H9 (cell line): ENCODE measurements at regions not wholly inside any gene's neighbourhood (a gene's known extent, or its start where the extent isn't known, plus 50 kb on each side); places are given as distances from the start of the nearest gene placed in this dataset.
"Not testable (repeated sequence)": the region's sequence is repeated elsewhere in the genome, so short reads cannot be mapped to it uniquely, and the experiment has no call there.

Experiments used
- DNase-seq: peaks from one replicate; pipeline ENCODE4 v3.0.0-alpha.2; 2017
- H2AFZ ChIP-seq: one replicate; pipeline ENCODE4 v1.6.1; 2013; ENCODE audit warnings: mild to moderate bottlenecking, low read length, control low read depth, moderate library complexity
- H2AK5ac ChIP-seq: 2 replicates; pipeline ENCODE4 v1.6.1; 2013; ENCODE audit warnings: low read length, control low read depth, mixed read lengths; ENCODE audit not compliant: insufficient read length
- H2BK120ac ChIP-seq: one replicate; pipeline ENCODE4 v1.6.1; 2013; ENCODE audit warnings: low read depth, mild to moderate bottlenecking, low read length, control low read depth, inconsistent platforms; ENCODE audit not compliant: poor library complexity, severe bottlenecking
- H2BK12ac ChIP-seq: 2 replicates; pipeline ENCODE4 v1.6.1; 2013; ENCODE audit warnings: low read length, control low read depth, mixed read lengths, low read depth; ENCODE audit not compliant: insufficient read length
- H2BK15ac ChIP-seq: 2 replicates; pipeline ENCODE4 v1.6.1; 2013; ENCODE audit warnings: low read depth, low read length, control low read depth
- H2BK20ac ChIP-seq: one replicate; pipeline ENCODE4 v1.6.1; 2013; ENCODE audit warnings: low read depth, mild to moderate bottlenecking, low read length, control low read depth, inconsistent platforms; ENCODE audit not compliant: poor library complexity, severe bottlenecking
- H2BK5ac ChIP-seq: 2 replicates; pipeline ENCODE4 v1.6.1; 2013; ENCODE audit warnings: low read length, control low read depth, mixed read lengths; ENCODE audit not compliant: insufficient read length
- H3K14ac ChIP-seq: 2 replicates; pipeline ENCODE4 v1.6.1; 2013; ENCODE audit warnings: low read length, control low read depth; ENCODE audit not compliant: insufficient read depth
- H3K18ac ChIP-seq: 2 replicates; pipeline ENCODE4 v1.6.1; 2013; ENCODE audit warnings: low read depth, mild to moderate bottlenecking, mixed read lengths, low read length, control low read depth; ENCODE audit not compliant: insufficient read length
- H3K23ac ChIP-seq: 2 replicates; pipeline ENCODE4 v1.6.1; 2013; ENCODE audit warnings: low read length, control low read depth, mixed read lengths, low read depth; ENCODE audit not compliant: insufficient read length
- H3K23me2 ChIP-seq: 2 replicates; pipeline ENCODE4 v1.6.1; 2013; ENCODE audit warnings: low read depth, mild to moderate bottlenecking, mixed read lengths, low read length, control low read depth; ENCODE audit not compliant: insufficient read length, poor library complexity, severe bottlenecking
- H3K27ac ChIP-seq: 2 replicates; pipeline ENCODE4 v1.5.1; 2013; ENCODE audit warnings: low read length, control low read depth, mixed read lengths, low read depth; ENCODE audit not compliant: insufficient read length
- H3K27me3 ChIP-seq: 2 replicates; pipeline ENCODE4 v1.6.1; 2013; ENCODE audit warnings: low read length, control low read depth, inconsistent platforms; ENCODE audit not compliant: insufficient read depth
- H3K4ac ChIP-seq: 2 replicates; pipeline ENCODE4 v1.6.1; 2013; ENCODE audit warnings: low read depth, mild to moderate bottlenecking, control low read depth, inconsistent platforms, low read length, moderate library complexity
- H3K4me1 ChIP-seq: 2 replicates; pipeline ENCODE4 v1.6.1; 2013; ENCODE audit warnings: low read length, control low read depth, inconsistent platforms; ENCODE audit not compliant: insufficient read depth
- H3K4me2 ChIP-seq: 2 replicates; pipeline ENCODE4 v1.6.1; 2013; ENCODE audit warnings: low read length, control low read depth, mixed read lengths; ENCODE audit not compliant: insufficient read length, insufficient read depth
- H3K56ac ChIP-seq: 2 replicates; pipeline ENCODE4 v1.6.1; 2013; ENCODE audit warnings: low read depth, mild to moderate bottlenecking, mixed read lengths, low read length, control low read depth; ENCODE audit not compliant: insufficient read length
- H3K79me1 ChIP-seq: 2 replicates; pipeline ENCODE4 v1.6.1; 2013; ENCODE audit warnings: low read depth, mild to moderate bottlenecking, moderate library complexity, low read length, control low read depth, inconsistent platforms; ENCODE audit not compliant: insufficient read depth, poor library complexity, severe bottlenecking
- H3K79me2 ChIP-seq: 2 replicates; pipeline ENCODE4 v1.6.1; 2013; ENCODE audit warnings: low read length, control low read depth, inconsistent platforms; ENCODE audit not compliant: insufficient read depth
- H3K9ac ChIP-seq: 2 replicates; pipeline ENCODE4 v1.6.1; 2013; ENCODE audit warnings: low read length, control low read depth, mixed read lengths; ENCODE audit not compliant: insufficient read length; ENCODE audit errors: extremely low read depth
- H3K9me3 ChIP-seq: one replicate; pipeline ENCODE4 v1.6.1; 2013; ENCODE audit warnings: low read depth, low read length, inconsistent platforms; ENCODE audit not compliant: control insufficient read depth
- H3T11ph ChIP-seq: one replicate; pipeline ENCODE4 v1.6.1; 2013; ENCODE audit warnings: mild to moderate bottlenecking, low read length, control low read depth, inconsistent platforms
- H4K20me1 ChIP-seq: one replicate; pipeline ENCODE4 v1.6.1; 2013; ENCODE audit not compliant: control insufficient read depth, insufficient read length, insufficient read depth
- H4K5ac ChIP-seq: 2 replicates; pipeline ENCODE4 v1.6.1; 2013; ENCODE audit warnings: low read depth, mild to moderate bottlenecking, mixed read lengths, low read length, control low read depth; ENCODE audit not compliant: insufficient read length
- H4K8ac ChIP-seq: replicated peaks from 2 replicates; pipeline ENCODE4 v1.6.1; 2013; ENCODE audit warnings: low read length, control low read depth, mixed read lengths, low read depth; ENCODE audit not compliant: insufficient read length
- H4K91ac ChIP-seq: 2 replicates; pipeline ENCODE4 v1.6.1; 2013; ENCODE audit warnings: low read depth, mild to moderate bottlenecking, moderate library complexity, mixed read lengths, low read length, control low read depth; ENCODE audit not compliant: insufficient read length
- H3K27ac Mint-ChIP-seq, 3 experiments: 2 replicates in 2 of 3; 3 replicates in 1 of 3; pipeline ENCODE4 v1.8.0; 2020 to 2021; ENCODE audit warnings: mixed read lengths in 3 of 3, mild to moderate bottlenecking in 1 of 3, moderate library complexity in 1 of 3
- H3K27me3 Mint-ChIP-seq: 2 replicates; pipeline ENCODE4 v1.8.0; 2021; ENCODE audit warnings: low read depth, mild to moderate bottlenecking, moderate library complexity, mixed read lengths
- H3K36me3 Mint-ChIP-seq, 3 experiments: 2 replicates in 2 of 3; 3 replicates in 1 of 3; pipeline ENCODE4 v1.8.0; 2020 to 2021; ENCODE audit warnings: low read depth in 3 of 3, mixed read lengths in 3 of 3; ENCODE audit not compliant: insufficient read depth in 1 of 3
- H3K4me1 Mint-ChIP-seq, 2 experiments: 2 replicates each; pipeline ENCODE4 v1.8.0; 2020; ENCODE audit warnings: mixed read lengths in 2 of 2
- H3K4me3 Mint-ChIP-seq, 2 experiments: 2 replicates in 1 of 2; 3 replicates in 1 of 2; pipeline ENCODE4 v1.8.0; 2020 to 2021; ENCODE audit warnings: mild to moderate bottlenecking in 2 of 2, mixed read lengths in 2 of 2, moderate library complexity in 1 of 2
- H3K9me3 Mint-ChIP-seq, 2 experiments: 2 replicates in 1 of 2; 3 replicates in 1 of 2; pipeline ENCODE4 v1.8.0; 2020; ENCODE audit warnings: mild to moderate bottlenecking in 2 of 2, mixed read lengths in 2 of 2, moderate library complexity in 1 of 2
- CTCF ChIP-seq: fragments of 200-600 bp; sonication (generic); conservative IDR thresholded peaks from 3 replicates; pipeline ENCODE4 v1.8.0; 2021; ENCODE audit warnings: antibody characterized with exemption, mild to moderate bottlenecking
- WGBS: extraction: QIAGEN DNeasy Blood & Tissue Kit; methylation state at CpG from one replicate; pipeline ENCODE4 v1.1.7; 2013; ENCODE audit warnings: missing lambda C conversion rate, low lambda C conversion rate, mixed read lengths; ENCODE audit not compliant: insufficient read length; ENCODE audit errors: extremely low coverage; 5-methylcytosine and 5-hydroxymethylcytosine counted together

GRCh38 chr6:134574491-134574890, 256.6 kb upstream of the SGK1 start:
- Histone ChIP-seq H3K18ac (no peak overlapping the region), H2BK5ac (no peak overlapping the region), H3K23me2 (no peaks in the 10 kb centered on the region), H3K79me2 (no peaks in the 10 kb centered on the region), H3K14ac (no peak overlapping the region), H3K9ac (no peak overlapping the region), H2BK15ac (no peak overlapping the region), H3K9me3 (no peaks in the 10 kb centered on the region), H4K5ac (no peak overlapping the region), H3K27me3 (no peaks in the 10 kb centered on the region), H3K4me1 (no peaks in the 10 kb centered on the region), H3K23ac (no peak overlapping the region), H2AFZ (no peak overlapping the region), H3K56ac (no peak overlapping the region), H4K8ac (no peak overlapping the region), H2BK12ac (no peak overlapping the region), H2BK20ac (no peak overlapping the region), H3T11ph (no peak overlapping the region), H2BK120ac (no peak overlapping the region), H3K27ac (no peak overlapping the region), H4K20me1 (no peaks in the 10 kb centered on the region), H3K4ac (no peak overlapping the region), H3K79me1 (no peaks in the 10 kb centered on the region), H2AK5ac (no peak overlapping the region), H4K91ac (no peak overlapping the region), H3K4me2 (no peak overlapping the region)
- H3K9me3 Mint-ChIP-seq: no peaks in the 10 kb centered on the region
- H3K36me3 Mint-ChIP-seq: no peaks in the 10 kb centered on the region
- TF ChIP-seq CTCF: no peak
- H3K4me1 Mint-ChIP-seq: no peaks in the 10 kb centered on the region
- WGBS: no CpG with 5 or more reads among the region's 5 CpGs
- DNase-seq: no peak
- H3K27ac Mint-ChIP-seq: no peak overlapping the region
- H3K27me3 Mint-ChIP-seq: no peaks in the 10 kb centered on the region
- H3K4me3 Mint-ChIP-seq: no peak overlapping the region

- not testable (repeated sequence) for H2BK12ac ChIP-seq
Measured at GRCh38 chr6:134569996-134570395, 252.1 kb upstream of the SGK1 start.

More at GRCh38 chr6:134569996-134570395, 252.1 kb upstream of the SGK1 start:
- H4K91ac ChIP-seq, H2AFZ ChIP-seq, H3K23me2 ChIP-seq, H3T11ph ChIP-seq, H3K27me3 Mint-ChIP-seq, H3K9me3 ChIP-seq, H3K14ac ChIP-seq, H3K27me3 ChIP-seq, H3K4me1 Mint-ChIP-seq, H3K9ac ChIP-seq, H3K27ac ChIP-seq, H4K20me1 ChIP-seq, H3K4me2 ChIP-seq, H3K27ac Mint-ChIP-seq, H4K8ac ChIP-seq, H3K36me3 Mint-ChIP-seq, DNase-seq, H3K9me3 Mint-ChIP-seq, H2BK15ac ChIP-seq, H3K79me1 ChIP-seq, H3K4me3 Mint-ChIP-seq, H2BK5ac ChIP-seq, H3K18ac ChIP-seq, H2BK120ac ChIP-seq, H2AK5ac ChIP-seq, H4K5ac ChIP-seq, H3K79me2 ChIP-seq, H3K23ac ChIP-seq, H3K56ac ChIP-seq, H2BK20ac ChIP-seq, H3K4ac ChIP-seq, H3K4me1 ChIP-seq: not testable (repeated sequence)
- WGBS: no CpG with 5 or more reads among the region's 3 CpGs
